ENCODE measurements at regions not wholly inside any gene's neighbourhood (a gene's known extent, or its start where the extent isn't known, plus 50 kb on each side); places are given as distances from the start of the nearest gene placed in this dataset.

- TF ChIP-seq CTCF (IDR thresholded peaks at IDR 0.05; ENCODE audit: insufficient read depth, low read depth, low read length, missing control alignments): no peak
- no peak for DNase-seq (ENCODE audit: low read depth)
- no peak overlapping the region for H3K4me3 ChIP-seq (ENCODE audit: low read depth, low read length)
Observed at GRCh38 chr11:71147331-71147730, 105.0 kb downstream of the SHANK2 start.

GRCh38 chr11:71146846-71147245 is 105.5 kb downstream of the SHANK2 start:
- no peak for TF ChIP-seq CTCF (IDR thresholded peaks at IDR 0.05; ENCODE audit: insufficient read depth, low read depth, low read length, missing control alignments)
- no peak for DNase-seq (ENCODE audit: low read depth)
- H3K4me3 ChIP-seq (ENCODE audit: low read depth, low read length): no peak overlapping the region

- DNase-seq (ENCODE audit: low read depth): no peak
- H3K4me3 ChIP-seq (ENCODE audit: low read depth, low read length): no peak overlapping the region
- no peak for TF ChIP-seq CTCF (IDR thresholded peaks at IDR 0.05; ENCODE audit: insufficient read depth, low read depth, low read length, missing control alignments)
Observed at GRCh38 chr11:71145988-71146824, 106.2 kb downstream of the SHANK2 start.

- DNase-seq (ENCODE audit: low read depth): no peak
- TF ChIP-seq CTCF (IDR thresholded peaks at IDR 0.05; ENCODE audit: insufficient read depth, low read depth, low read length, missing control alignments): no peak
Observed at GRCh38 chr11:71145368-71145767, 107.0 kb downstream of the SHANK2 start.

GRCh38 chr11:71144736-71145135 is 107.6 kb downstream of the SHANK2 start:
- TF ChIP-seq CTCF (IDR thresholded peaks at IDR 0.05; ENCODE audit: insufficient read depth, low read depth, low read length, missing control alignments): no peak
- no peak for DNase-seq (ENCODE audit: low read depth)
- H3K4me3 ChIP-seq (ENCODE audit: low read depth, low read length): no peak overlapping the region

More at GRCh38 chr11:71145368-71145767, 107.0 kb downstream of the SHANK2 start:
- no peak overlapping the region for H3K4me3 ChIP-seq (ENCODE audit: low read depth, low read length)

- TF ChIP-seq CTCF (IDR thresholded peaks at IDR 0.05; ENCODE audit: insufficient read depth, low read depth, low read length, missing control alignments): no peak
- H3K4me3 ChIP-seq (ENCODE audit: low read depth, low read length): no peak overlapping the region
Observed at GRCh38 chr11:71144010-71144409, 108.4 kb downstream of the SHANK2 start.

More at GRCh38 chr11:71144010-71144409, 108.4 kb downstream of the SHANK2 start:
- DNase-seq (ENCODE audit: low read depth): no peak
